H1 (cell line): ENCODE measurements at regions not wholly inside any gene's neighbourhood (a gene's known extent, or its start where the extent isn't known, plus 50 kb on each side); places are given as distances from the start of the nearest gene placed in this dataset.

ENCODE experiments used
- CTCF ChIA-PET: fragments of 300-600 bp; sonication (Branson Sonifier 250); formaldehyde crosslinking; loops from one replicate; lab custom pipeline; 2021; ENCODE audit not compliant: partially characterized antibody; lab: Charles Lee
- POLR2A ChIA-PET: fragments of 300-600 bp; sonication (Branson Sonifier 250); formaldehyde crosslinking; loops from one replicate; lab custom pipeline; 2021; ENCODE audit warnings: inconsistent platforms; ENCODE audit not compliant: partially characterized antibody; lab: Charles Lee
- DNase-seq, 2 experiments: peaks; one replicate each; pipeline versions ENCODE4 v3.0.0 to v3.0.0-alpha.2; 2010 to 2022; ENCODE audit warnings: low spot score in 2 of 2, low read depth in 1 of 2, mixed read lengths in 1 of 2
- FAIRE-seq: peaks from 2 replicates; lab custom pipeline; 2011; peaks lifted over from hg19 to GRCh38; lab: Jason Lieb, UNC
- H2AFZ ChIP-seq: 2 replicates; pipeline ENCODE4 v1.8.1; 2012; ENCODE audit warnings: low read length, inconsistent platforms
- H2AK5ac ChIP-seq: 2 replicates; pipeline ENCODE4 v1.6.1; 2013; ENCODE audit warnings: low read depth, low read length
- H2BK120ac ChIP-seq: replicated peaks from 2 replicates; pipeline ENCODE3; 2013; ENCODE audit warnings: low read depth, low read length, inconsistent platforms
- H2BK12ac ChIP-seq: 2 replicates; pipeline ENCODE4 v1.6.1; 2013; ENCODE audit warnings: low read depth, low read length
- H2BK15ac ChIP-seq: 2 replicates; pipeline ENCODE4 v1.6.1; 2013; ENCODE audit warnings: low read length
- H2BK20ac ChIP-seq: 2 replicates; pipeline ENCODE4 v1.6.1; 2013; ENCODE audit warnings: low read length
- H2BK5ac ChIP-seq: 2 replicates; pipeline ENCODE4 v1.6.1; 2013; ENCODE audit warnings: low read depth, low read length
- H3K14ac ChIP-seq: 2 replicates; pipeline ENCODE4 v1.6.1; 2013; ENCODE audit warnings: inconsistent platforms; ENCODE audit not compliant: insufficient read length
- H3K18ac ChIP-seq: 2 replicates; pipeline ENCODE4 v1.6.1; 2013; ENCODE audit warnings: low read length; ENCODE audit errors: extremely low read depth
- H3K23ac ChIP-seq: 2 replicates; pipeline ENCODE4 v1.6.1; 2013; ENCODE audit warnings: inconsistent platforms; ENCODE audit not compliant: insufficient read length
- H3K23me2 ChIP-seq: 2 replicates; pipeline ENCODE4 v1.6.1; 2013; ENCODE audit warnings: low read depth, low read length
- H3K27ac ChIP-seq: 2 replicates; pipeline ENCODE4 v1.6.1; 2011; ENCODE audit warnings: low read depth, low read length, inconsistent platforms
- H3K27me3 ChIP-seq, 4 experiments: replicated peaks in 1 of 4; 1 replicate in 1 of 4; 2 replicates in 3 of 4; pipeline versions ENCODE4 v1.6.1 to v1.8.1; 2011 to 2013; ENCODE audit warnings: low read length in 3 of 4, mild to moderate bottlenecking in 3 of 4, inconsistent platforms in 2 of 4, mixed read lengths in 2 of 4, moderate library complexity in 1 of 4; ENCODE audit not compliant: control insufficient read depth in 3 of 4, insufficient read depth in 3 of 4; ENCODE audit errors: extremely low read depth in 1 of 4
- H3K36me3 ChIP-seq, 4 experiments: 2 replicates each; pipeline versions ENCODE4 v1.6.1 to v1.8.1; 2011 to 2013; ENCODE audit warnings: mild to moderate bottlenecking in 4 of 4, low read length in 3 of 4, moderate library complexity in 2 of 4, control low read depth in 1 of 4, inconsistent platforms in 1 of 4; ENCODE audit not compliant: insufficient read depth in 4 of 4, control insufficient read depth in 2 of 4
- H3K4ac ChIP-seq: replicated peaks from 2 replicates; pipeline ENCODE3; 2013; ENCODE audit warnings: low read length, low read depth, mixed read lengths, inconsistent platforms; ENCODE audit not compliant: insufficient read length
- H3K4me1 ChIP-seq, 4 experiments: replicated peaks in 1 of 4; 1 replicate in 1 of 4; 2 replicates in 3 of 4; pipeline versions ENCODE4 v1.6.1 to v1.8.1; 2011 to 2013; ENCODE audit warnings: low read length in 3 of 4, inconsistent platforms in 2 of 4, mixed read lengths in 1 of 4; ENCODE audit not compliant: insufficient read depth in 4 of 4, control insufficient read depth in 3 of 4
- H3K4me2 ChIP-seq, 2 experiments: 2 replicates each; pipeline versions ENCODE4 v1.6.1 to v1.8.1; 2011 to 2013; ENCODE audit warnings: low read depth in 2 of 2, low read length in 2 of 2, control low read depth in 1 of 2, inconsistent platforms in 1 of 2, mild to moderate bottlenecking in 1 of 2; ENCODE audit not compliant: insufficient read depth in 1 of 2
- H3K4me3 ChIP-seq, 4 experiments: fragments of 200-600, 300-600 bp in 1 of 4; sonication (generic), shearing (Covaris generic), sonication (Bioruptor Twin) in 1 of 4; 2 replicates each; pipeline versions ENCODE4 v1.5.1 to v1.8.1; 2011 to 2016; ENCODE audit warnings: low read length in 4 of 4, low read depth in 3 of 4, control low read depth in 2 of 4, inconsistent platforms in 2 of 4, mild to moderate bottlenecking in 2 of 4, mixed read lengths in 1 of 4, moderate library complexity in 1 of 4; ENCODE audit not compliant: insufficient read depth in 2 of 4; ENCODE audit errors: extremely low read depth in 1 of 4
- H3K56ac ChIP-seq: replicated peaks from 2 replicates; pipeline ENCODE3; 2013; ENCODE audit warnings: low read depth, mild to moderate bottlenecking, mixed read lengths, low read length, inconsistent platforms; ENCODE audit not compliant: insufficient read length
- H3K79me1 ChIP-seq: 2 replicates; pipeline ENCODE4 v1.6.1; 2013; ENCODE audit warnings: low read depth, low read length, control low read depth
- H3K79me2 ChIP-seq, 2 experiments: 2 replicates each; pipeline versions ENCODE4 v1.6.1 to v1.8.1; 2012 to 2013; ENCODE audit warnings: low read length in 2 of 2, mild to moderate bottlenecking in 2 of 2, inconsistent platforms in 1 of 2; ENCODE audit not compliant: insufficient read depth in 2 of 2, control insufficient read depth in 1 of 2
- H3K9ac ChIP-seq, 4 experiments: replicated peaks in 1 of 4; 1 replicate in 1 of 4; 2 replicates in 3 of 4; pipeline versions ENCODE4 v1.6.1 to v1.8.1; 2011 to 2013; ENCODE audit warnings: low read depth in 3 of 4, low read length in 3 of 4, control low read depth in 2 of 4, mild to moderate bottlenecking in 2 of 4, moderate library complexity in 2 of 4, inconsistent platforms in 1 of 4; ENCODE audit errors: extremely low read depth in 1 of 4
- H3K9me3 ChIP-seq, 2 experiments: 2 replicates each; pipeline versions ENCODE4 v1.6.1 to v1.8.1; 2012 to 2013; ENCODE audit warnings: mild to moderate bottlenecking in 2 of 2, moderate library complexity in 2 of 2, control low read depth in 1 of 2, inconsistent platforms in 1 of 2, low read depth in 1 of 2, low read length in 1 of 2, mixed read lengths in 1 of 2; ENCODE audit not compliant: insufficient read depth in 2 of 2
- H4K20me1 ChIP-seq, 2 experiments: replicated peaks in 1 of 2; 2 replicates each; pipeline versions ENCODE3 to v1.8.1; 2011 to 2013; ENCODE audit warnings: inconsistent platforms in 2 of 2, low read length in 2 of 2, mild to moderate bottlenecking in 1 of 2; ENCODE audit not compliant: insufficient read depth in 2 of 2, control insufficient read depth in 1 of 2
- H4K5ac ChIP-seq: 2 replicates; pipeline ENCODE4 v1.6.1; 2013; ENCODE audit warnings: low read length, low read depth, mixed read lengths, inconsistent platforms; ENCODE audit not compliant: insufficient read length
- H4K8ac ChIP-seq: 2 replicates; pipeline ENCODE4 v1.8.0; 2013; ENCODE audit warnings: mild to moderate bottlenecking, moderate library complexity, low read length, inconsistent platforms; ENCODE audit not compliant: insufficient read depth; ENCODE audit errors: extremely low read depth
- H4K91ac ChIP-seq: replicated peaks from 2 replicates; pipeline ENCODE3; 2013; ENCODE audit warnings: low read length, mixed read lengths, inconsistent platforms; ENCODE audit not compliant: insufficient read length
- GABPA ChIP-seq: IDR thresholded peaks from 2 replicates; pipeline ENCODE4 v1.6.1; 2011; ENCODE audit warnings: mild to moderate bottlenecking, low read length, moderate library complexity, borderline replicate concordance; ENCODE audit not compliant: insufficient read depth
- HDAC6 ChIP-seq: IDR thresholded peaks from one replicate; pipeline ENCODE4 v1.7.1; 2012; ENCODE audit warnings: low read depth, mild to moderate bottlenecking, inconsistent platforms, low read length, moderate library complexity
- RAD21 ChIP-seq, 2 experiments: IDR thresholded peaks in 1 of 2; conservative IDR thresholded peaks in 1 of 2; 2 replicates each; pipeline ENCODE4 v1.6.1; 2011; ENCODE audit warnings: low read depth in 2 of 2, low read length in 2 of 2, improper control_type of control experiment in 1 of 2, inconsistent platforms in 1 of 2, mild to moderate bottlenecking in 1 of 2, moderate library complexity in 1 of 2
- RBBP5 ChIP-seq: IDR thresholded peaks from 2 replicates; pipeline ENCODE4 v1.7.1; 2012; ENCODE audit warnings: low read depth, mild to moderate bottlenecking, inconsistent platforms, low read length, moderate library complexity, borderline replicate concordance
- YY1 ChIP-seq: IDR thresholded peaks from 2 replicates; pipeline ENCODE4 v1.6.1; 2011; ENCODE audit warnings: low read depth, mild to moderate bottlenecking, low read length
- WGBS, 2 experiments: shearing (Covaris generic) in 1 of 2; methylation state at CpG; one replicate each; pipeline versions ENCODE4 v1.1.6 to v1.1.7; 2013 to 2015; ENCODE audit warnings: low lambda C conversion rate in 2 of 2, mixed read lengths in 2 of 2, inconsistent platforms in 1 of 2, low coverage in 1 of 2, missing lambda C conversion rate in 1 of 2; ENCODE audit not compliant: insufficient replicate concordance in 2 of 2, insufficient coverage in 1 of 2, insufficient read length in 1 of 2; ENCODE audit errors: extremely low coverage in 1 of 2, missing lambda C conversion rate in 1 of 2; 5-methylcytosine and 5-hydroxymethylcytosine counted together

GRCh38 chrX:13235930-13236329 is 83.9 kb downstream of the ATXN3L start:
- Histone ChIP-seq H2BK15ac (no peak overlapping the region), H4K8ac (no peak overlapping the region), H2BK12ac (no peak overlapping the region), H2AK5ac (no peak overlapping the region), H3K27me3 (no peaks in the 10 kb centered on the region), H3K4me1 (no peaks in the 10 kb centered on the region), H3K4ac (no peak overlapping the region), H3K27ac (no peak overlapping the region), H2BK5ac (no peak overlapping the region), H3K4me2 (no peak overlapping the region), H3K14ac (no peak overlapping the region), H3K23me2 (no peaks in the 10 kb centered on the region), H3K4me3 (no peak overlapping the region), H3K18ac (no peak overlapping the region), H3K79me1 (no peaks in the 10 kb centered on the region), H3K9me3 (no peaks in the 10 kb centered on the region), H3K79me2 (no peaks in the 10 kb centered on the region), H2BK120ac (no peak overlapping the region), H3K23ac (no peak overlapping the region), H4K5ac (no peak overlapping the region), H3K36me3 (no peaks in the 10 kb centered on the region), H2AFZ (no peak overlapping the region), H3K56ac (no peak overlapping the region), H2BK20ac (no peak overlapping the region), H3K9ac (no peak overlapping the region), H4K20me1 (no peaks in the 10 kb centered on the region), H4K91ac (no peak overlapping the region)
- ChIA-PET POLR2A (interaction anchor here (0.9 kb wide), 1 partner anchor 34 kb away, joined by 3 read pairs; no protein-coding TSS in a partner anchor), CTCF (no interaction called here)
- DNase-seq (no peak), FAIRE-seq (no peak)
- 92% methylated on average over 1 of the region's 1 CpG; no CpG with 5 or more reads in 1 of the 2 experiments for WGBS, 2 experiments
- no peak for TF ChIP-seq YY1
- no peak for TF ChIP-seq RBBP5
- no peak for TF ChIP-seq HDAC6
- no peak for TF ChIP-seq GABPA
- no peak for TF ChIP-seq RAD21 (IDR thresholded peaks at IDR 0.05 in 1 of 2, conservative IDR thresholded peaks at IDR 0.05 in 1 of 2; ENCODE audit: low read depth in 2 of 2, low read length in 2 of 2)
